RKO (cell line): ENCODE measurements at regions not wholly inside any gene's neighbourhood (a gene's known extent, or its start where the extent isn't known, plus 50 kb on each side); places are given as distances from the start of the nearest gene placed in this dataset.

Source experiments
- DNase-seq: peaks from one replicate; pipeline ENCODE4 v3.0.0-alpha.2; 2016; ENCODE audit warnings: low spot score

DNA sequence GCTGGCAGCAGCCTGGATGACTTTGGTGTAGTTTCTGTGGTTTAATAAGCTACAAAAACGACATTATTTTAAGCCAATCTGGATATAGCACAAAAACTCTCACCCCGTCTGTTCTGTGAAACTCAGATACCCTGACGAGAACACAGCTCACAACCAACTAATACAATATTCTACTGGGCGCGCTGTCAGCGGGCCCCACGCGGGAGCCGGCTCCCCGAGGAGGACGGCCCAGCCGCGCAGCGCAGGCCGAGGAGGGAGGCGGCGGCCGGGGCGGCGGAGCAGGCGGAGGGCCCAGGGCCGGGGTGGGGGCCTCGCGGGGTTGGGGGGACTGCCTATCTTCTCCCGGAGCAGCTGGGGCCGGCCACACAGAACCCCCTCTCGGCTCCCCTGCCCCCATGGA lies 87.2 kb upstream of the POU3F1 start:
- no peak for DNase-seq

DNA sequence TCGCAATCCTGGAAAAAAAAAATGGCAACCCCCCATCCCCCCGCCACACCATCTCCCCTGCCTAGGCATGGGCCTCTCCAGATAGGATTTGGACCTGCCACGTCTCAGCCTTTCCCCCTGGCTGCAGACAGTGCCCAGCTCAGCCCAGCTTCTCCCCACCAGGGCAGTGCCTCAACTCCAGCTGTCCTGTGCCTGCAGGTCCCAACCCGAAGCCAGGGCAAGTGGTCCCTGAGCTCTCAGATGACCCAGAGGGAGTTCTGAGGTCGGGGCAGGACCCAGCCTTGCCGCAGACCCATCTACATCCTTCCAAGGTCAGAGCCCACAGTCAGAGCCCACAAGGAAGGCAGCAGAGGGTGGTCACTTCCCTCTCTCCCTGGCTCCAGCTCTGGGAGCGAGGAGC lies 86.7 kb upstream of the POU3F1 start:
- no peak for DNase-seq

DNA sequence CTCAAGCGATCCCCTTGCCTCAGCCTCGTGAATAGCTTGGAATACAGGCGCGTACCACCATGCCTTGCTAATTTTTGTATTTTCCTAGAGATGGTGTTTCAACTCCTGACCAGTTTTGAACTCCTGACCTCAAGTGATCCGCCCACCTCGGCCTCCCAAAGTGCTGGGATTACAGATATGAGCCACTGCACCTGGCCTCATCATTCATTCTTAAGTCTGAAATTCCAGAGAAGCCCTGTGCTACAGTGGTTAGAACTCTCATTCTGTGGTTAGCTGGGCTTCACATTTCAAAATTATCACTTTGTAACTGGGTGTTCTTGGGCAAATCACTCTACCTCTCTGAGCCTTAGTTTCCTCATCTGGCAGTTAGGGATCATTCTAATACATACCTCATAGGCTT lies 86.1 kb upstream of the POU3F1 start:
- DNase-seq: no peak

DNA sequence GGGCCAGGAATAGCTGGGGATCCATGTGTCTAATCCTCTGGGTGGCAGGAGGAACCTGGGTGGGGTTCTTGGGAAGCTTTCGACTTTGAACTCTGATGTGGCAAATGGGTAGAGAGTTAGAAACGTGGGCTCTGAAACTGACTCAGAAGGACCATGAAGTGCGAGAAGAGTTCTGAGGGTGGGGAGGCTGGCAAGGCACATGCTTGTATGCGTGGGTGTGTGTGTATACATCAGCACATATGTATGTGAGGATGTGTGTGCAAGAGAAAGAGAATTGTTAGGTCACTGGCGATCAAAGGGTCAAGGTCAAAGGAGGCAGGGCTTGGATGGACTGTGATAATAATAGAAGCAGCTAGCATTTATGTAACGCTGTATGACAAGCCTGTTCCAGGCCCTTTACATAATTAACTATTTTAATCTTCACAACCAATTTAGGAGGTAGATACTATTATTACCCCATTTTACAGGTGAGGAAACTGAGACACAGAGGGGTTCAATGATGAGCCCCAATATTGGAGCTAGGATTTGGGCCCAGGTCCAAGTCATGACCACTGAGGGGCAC lies 84.5 kb upstream of the POU3F1 start:
- peak; percentile 22 for DNase-seq

DNA sequence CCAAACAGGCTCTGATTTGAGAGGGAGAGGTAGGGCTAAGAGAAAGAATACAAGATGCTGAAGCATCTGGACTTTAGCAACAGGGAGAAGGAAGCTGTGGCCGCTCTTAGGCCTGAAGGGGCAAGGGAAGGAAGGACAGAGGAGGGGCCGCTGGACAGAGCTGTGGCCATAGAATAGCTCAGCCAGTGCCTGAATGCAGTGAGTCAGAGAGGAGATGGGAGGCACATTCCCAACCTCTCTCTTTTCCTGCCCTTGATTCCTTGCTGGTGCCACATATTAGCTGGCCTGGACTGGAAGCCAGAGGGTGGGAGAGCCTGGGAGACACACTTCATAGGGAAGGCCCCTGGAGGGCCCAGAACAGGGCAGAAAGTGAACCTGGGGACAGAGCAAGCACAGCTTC lies 83.4 kb upstream of the POU3F1 start:
- no peak for DNase-seq

DNA sequence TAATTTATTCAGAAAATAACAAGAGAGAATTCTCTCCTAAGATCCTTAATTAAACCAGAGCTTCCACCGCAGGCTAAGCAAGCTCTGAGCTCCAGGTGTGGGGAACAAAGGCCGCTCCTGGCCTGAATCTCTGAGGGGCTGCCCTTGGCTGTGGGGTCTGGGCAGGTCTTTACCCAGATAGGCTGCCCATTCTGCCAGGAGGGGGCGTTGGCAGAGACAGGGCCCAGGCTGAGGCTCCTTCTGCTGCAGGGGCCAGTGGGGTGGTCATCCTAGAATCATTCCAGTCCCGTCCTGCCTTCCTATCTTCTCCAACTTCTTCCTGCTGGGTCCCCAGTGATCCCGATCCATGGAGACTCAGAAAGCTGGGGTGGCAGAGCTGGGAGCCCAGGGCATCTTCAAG lies 82.9 kb upstream of the POU3F1 start:
- no peak for DNase-seq

DNA sequence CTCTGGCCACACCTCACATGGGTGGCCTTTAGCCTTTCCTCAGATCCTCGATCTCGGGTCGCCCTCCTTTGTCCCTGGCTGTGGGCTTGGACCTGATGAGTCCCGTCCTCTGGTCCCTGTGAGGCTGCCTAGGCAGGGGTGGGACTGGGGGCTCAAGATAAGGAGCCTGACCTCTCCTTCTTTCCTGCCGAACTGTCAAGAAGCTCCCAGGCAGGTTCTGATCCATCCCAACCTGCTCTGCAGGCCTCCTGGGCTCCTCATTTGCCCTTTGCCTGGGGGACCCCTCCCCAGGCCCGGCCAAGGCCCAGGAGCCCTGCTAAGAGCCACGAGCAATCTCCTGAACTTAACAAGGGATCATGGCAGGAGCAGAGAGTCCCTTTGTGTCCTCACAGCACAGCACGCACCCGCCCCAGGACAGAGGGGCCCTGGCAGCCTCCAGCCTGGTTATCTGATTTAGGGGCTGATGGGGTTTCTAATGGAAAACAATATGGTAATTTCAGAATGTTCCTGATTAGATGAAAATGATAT lies 82.4 kb upstream of the POU3F1 start:
- no peak for DNase-seq

DNA sequence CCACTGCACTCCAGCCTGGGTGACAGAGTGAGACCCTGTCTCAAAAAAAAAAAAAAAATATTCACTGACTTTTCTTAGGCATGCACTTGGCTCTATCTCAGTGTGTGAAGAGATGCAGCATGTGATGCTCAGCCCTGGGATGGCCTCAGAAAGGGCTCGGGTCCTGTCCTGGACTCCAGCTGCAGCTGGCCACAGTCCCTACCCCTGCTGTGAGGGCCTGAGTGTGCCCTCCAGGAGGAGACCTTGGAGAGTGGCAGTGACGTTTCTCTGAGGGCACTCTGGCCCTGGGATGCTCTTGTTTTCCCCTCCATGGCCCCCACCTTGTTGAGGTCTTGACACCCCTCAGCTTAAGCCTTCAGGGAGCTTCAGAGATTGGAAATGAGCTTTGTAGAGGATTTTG lies 81.9 kb upstream of the POU3F1 start:
- DNase-seq: no peak

DNA sequence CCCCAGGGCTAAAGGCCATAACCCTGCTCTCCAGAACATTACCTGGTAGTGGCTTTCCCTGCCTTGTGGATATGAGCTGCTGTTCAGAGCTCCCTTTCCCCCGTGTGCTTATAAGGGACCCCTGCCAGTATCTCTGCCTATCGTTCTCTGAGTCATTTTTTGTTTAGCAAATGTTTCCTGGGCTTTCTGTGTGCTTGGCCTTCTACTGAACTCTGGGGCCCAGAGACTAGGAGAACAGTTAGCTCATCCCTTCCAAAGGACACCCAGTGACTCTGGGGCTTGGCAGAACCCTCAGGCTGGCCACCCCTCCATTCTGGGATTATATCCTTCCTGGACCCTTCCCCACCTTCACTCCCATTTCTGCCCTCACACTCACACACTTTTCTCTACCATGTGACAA lies 80.8 kb upstream of the POU3F1 start:
- DNase-seq: no peak

DNA sequence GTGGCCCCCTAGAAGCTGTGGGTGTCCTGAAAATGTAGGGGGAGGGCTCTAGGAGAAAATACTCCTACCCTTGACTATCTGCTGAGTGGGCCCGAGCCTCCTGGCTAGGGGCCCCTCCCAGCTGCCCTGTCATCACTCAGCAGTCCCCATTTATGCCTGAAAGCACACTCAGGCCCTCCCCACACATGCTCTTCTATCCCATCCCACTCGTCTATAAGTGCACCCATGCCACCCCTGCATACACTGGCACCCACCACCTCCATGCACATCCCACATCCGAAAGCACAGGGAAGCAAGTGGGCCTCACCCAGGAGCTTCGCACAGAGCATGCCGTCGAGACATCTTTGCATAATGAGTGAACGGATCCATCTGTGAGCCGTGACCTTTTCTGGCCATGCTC lies 80.4 kb upstream of the POU3F1 start:
- DNase-seq: no peak

DNA sequence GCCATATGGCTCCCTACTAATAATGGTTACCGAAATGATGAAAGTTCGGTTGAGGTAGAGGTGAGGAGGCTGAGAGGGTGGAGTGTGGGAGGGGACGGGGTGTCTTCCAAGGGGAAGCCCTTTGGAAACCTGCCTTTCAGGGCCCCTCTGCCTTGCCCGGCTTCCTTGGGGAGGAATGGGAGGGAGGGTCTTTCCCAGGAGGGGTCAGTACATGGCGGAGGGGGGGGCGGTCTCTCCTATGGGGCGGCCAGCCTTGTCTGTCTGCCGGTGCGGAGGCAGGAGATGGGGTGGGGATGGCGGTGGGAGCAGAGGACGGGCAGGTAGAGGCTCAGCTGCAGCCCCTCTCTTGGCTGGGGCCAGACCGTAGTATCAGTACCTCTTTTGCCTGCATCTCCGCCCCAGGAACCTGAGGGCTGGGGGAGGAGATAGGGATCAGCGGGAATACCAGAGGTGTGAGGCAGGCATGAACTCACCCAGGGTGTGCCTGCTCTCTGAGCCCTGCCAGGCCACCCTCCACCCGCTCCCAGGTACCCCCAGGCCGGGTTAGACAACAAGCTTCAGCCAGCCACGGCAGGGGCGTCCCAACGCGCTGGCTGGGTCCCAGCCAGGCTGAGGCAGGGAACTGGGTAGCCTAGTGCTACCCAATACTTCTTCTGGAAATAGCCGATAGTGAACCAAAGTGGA lies 79.4 kb upstream of the POU3F1 start:
- no peak for DNase-seq

DNA sequence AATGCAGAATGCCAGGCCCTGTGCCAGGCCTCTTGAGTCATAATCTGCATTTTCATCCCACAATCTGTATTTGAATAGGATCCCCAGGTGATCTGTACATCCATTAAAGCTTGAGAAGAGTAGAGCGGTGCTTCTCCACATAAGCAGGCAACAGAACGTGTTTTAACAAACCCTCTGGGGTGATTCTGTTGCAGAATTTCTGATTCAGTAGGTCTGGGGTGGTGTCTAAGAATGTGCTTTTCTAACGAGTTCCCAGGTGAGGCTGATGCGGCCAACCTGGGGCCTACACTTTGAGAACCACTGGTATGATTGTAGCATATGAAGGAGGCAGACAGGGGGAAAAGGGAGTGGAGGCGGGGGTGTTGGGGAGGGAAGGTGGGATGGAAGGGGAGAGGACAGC lies 78.4 kb upstream of the POU3F1 start:
- DNase-seq: no peak

DNA sequence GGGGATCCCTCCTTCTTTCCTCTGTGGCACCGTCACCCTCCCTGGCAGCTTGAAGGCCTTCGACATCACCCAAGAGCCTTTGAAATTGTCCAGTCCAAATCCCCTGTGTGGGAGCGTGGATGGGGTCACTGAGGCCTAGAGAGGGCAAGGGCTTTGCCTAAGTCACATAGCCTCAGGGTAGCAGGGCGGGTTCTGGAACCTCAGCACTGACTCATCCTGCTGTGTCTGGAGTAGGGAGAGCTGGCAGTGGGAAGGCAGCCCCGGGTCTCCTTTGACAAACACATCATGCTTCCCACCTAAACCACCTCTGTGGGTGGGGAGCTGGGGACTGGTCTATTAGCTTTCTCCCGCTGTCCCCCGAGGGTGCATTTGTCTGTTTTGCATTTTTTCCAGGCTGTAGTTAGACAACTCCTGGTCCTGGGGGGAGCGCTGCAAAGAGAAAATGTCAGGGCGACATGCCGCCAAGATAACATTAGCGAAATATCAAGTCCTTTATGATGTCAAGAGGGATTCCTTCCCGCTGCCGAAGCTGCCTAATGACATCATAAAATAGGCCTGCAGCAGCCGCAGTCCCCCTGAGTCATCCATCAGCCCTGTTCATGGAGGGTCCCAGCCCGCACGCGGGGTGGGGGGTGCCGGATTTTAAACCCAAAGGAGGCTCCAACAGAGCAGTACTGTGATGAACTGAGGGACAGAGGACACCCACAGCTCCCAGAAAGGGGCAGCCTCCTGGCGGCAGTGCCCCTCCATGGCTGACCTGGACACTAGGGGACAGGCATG lies 77.0 kb upstream of the POU3F1 start:
- peak; percentile 6 for DNase-seq

DNA sequence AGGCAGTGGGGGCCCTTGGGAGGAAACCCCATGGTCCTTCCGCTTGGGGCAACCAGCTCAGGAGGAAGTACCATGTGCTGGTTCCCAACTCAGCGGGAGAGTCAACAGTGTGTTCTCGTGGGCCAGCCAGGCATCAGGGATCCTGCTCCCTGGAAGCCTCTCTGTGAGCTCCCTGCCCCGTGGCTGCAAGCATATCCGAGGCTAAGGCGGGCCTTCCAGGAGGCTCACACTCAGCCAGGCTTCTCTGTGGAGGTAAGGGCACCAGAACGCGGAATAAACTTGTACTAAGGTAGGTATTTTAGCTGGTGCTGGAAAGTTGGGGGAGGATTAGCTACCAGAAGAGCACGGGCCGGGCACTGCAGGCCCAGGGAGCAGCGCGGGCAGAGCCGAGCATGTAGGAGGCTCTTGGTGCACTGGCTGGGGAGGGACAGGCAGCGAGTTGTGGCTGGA lies 74.7 kb upstream of the POU3F1 start:
- no peak for DNase-seq

DNA sequence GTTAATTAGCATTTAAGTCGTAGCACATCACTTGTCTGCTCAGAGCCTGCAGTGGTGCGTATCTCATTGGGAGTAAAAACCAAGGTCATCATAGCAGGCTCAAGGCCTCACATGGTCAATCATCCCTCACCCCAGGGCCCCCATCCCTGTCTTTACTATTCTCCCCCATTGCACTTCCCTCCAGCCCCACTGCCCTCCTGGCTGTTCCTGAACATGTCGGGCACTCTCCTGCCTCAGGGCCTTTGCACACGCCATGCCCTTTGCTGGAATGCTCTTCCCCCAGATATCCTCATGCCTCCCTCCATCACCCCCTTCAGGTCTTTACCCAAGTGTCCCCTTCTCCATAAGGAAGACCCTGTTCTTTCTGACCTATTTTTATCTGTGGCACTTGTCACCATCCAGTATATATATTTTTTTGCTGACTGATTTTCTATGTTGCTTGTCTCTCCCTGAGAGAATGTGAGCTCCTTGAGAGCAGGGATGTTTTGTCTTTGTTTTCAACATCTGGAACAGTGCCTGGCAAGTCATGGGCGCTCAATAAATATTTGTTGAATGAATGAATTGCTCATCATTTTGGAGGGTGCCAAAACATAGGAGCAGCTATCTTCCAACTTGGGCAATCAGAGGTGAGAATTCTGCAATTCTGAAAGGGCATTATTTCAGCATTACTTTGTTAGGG lies 74.1 kb upstream of the POU3F1 start:
- DNase-seq: no peak

DNA sequence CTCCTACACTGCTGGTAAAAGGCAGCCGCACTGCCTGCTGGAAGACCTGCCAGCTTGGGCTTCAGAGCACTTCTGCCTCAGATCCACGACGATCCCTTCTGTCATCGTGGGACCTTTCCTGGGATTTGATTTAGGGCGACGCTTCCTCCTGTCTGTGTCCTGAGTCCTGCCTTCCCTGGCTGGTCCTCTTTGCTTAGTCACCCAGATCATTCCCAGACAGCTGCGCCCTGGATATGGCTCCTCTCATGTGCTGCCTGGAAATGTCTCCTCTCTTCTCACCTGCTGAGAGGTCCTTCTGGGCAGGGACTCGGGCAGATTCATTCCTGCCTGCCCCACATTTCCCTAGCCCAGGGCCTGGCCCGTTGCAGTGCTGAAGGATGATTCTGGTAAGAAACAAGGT lies 72.4 kb upstream of the POU3F1 start:
- no peak for DNase-seq

DNA sequence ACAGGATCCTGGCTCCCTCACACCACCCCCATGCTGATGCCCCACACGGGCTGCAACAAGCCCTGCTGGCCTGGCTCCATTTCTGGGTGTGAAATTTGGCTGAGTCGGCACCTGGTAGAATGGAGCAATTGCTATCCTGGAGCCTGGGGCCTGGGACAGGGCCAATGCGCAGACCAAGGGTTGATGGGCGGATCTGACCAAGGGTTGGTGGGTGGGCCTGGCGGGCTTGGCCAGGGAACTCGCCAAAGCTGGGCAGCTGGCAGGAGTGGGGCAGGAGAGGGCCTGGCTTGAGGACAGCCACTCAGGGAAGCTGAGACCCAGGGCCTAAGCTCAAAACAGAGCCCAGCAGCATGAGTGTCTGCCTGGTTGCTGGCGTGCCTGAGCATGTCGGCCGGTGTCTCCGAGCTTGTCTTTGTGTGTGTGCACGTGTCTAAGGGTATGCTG lies 70.9 kb upstream of the POU3F1 start:
- DNase-seq: no peak

DNA sequence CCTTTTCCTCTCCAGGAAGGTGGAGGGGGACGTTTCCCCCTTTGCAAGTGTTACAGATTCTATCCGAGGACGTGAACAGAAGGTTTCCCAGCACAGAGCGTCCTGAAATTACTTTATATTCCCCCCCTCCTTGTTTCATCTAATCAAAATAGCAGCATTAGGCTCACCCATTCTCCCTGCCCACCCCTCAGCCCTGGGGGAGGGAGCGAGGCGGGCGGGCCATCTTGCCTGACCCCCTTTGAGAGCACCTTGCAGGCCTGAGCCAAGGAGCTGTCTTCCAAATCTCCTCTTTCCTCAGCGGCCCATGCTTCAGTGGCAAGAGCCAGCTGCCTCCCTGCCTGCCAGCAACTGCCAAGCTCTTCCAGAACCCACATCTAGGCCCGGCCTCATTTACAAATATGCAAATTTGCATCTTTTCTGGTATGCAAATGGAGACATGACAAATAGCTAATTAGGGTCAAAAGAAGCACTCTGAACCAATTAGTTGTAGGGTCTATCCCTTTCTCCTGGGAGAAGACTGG lies 69.1 kb upstream of the POU3F1 start:
- no peak for DNase-seq

DNA sequence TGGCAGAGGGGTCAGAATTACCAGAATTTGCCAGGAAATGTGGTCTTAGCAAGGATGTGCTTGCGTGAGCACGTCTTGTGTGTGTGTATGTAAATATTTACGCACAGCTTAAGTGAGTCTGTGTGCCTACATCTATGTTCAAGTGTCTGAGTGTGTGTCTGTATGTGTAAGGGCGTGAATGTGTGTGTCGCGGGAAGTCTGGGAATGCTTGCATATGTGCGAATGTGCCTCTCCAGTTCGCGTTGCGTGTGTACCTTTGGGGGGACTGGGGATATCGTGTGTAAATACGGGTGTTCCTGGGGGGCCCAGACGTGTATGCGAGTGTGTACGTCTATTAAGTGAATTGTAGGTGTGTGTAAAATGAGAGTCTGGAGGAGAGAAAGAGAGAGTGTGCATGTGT lies 68.6 kb upstream of the POU3F1 start:
- no peak for DNase-seq

DNA sequence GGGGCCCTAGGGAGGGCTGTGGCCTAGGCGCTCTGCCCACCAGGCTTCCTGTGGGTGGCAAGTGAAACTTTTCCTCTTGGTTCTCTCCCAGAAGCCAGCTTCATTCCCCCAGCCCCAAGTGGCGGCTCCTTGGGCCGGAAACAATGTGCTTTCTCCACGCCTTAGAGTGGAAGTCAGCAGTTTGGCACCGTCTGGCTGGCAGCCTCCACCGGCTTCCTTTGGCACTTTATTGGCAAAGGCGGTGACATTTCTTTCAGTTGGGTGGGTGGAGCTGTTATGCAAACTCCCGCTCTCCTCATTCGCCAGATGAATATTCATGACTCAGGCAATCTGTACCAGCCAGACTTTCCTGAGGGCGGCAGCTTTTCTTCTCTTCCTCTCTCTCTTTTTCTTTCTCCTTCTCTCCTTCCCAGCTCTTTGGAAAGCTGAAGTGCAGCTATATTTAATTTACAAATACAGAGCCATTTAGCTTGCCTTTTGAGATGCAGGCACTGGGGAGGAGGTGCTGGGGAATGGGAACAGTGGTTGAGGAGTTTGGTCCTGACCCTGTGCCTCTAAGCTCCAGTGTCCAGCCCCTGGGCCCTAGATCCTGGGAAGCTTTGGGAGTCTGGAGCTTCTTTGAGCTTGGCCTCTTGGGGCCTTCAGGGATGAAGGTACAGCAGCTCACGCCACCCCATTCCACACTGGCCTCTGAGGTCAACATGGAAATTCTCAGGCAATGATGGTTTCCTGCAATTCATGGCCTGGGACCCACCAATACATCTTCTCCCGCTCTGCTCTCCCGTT lies 67.8 kb upstream of the POU3F1 start:
- DNase-seq: no peak

DNA sequence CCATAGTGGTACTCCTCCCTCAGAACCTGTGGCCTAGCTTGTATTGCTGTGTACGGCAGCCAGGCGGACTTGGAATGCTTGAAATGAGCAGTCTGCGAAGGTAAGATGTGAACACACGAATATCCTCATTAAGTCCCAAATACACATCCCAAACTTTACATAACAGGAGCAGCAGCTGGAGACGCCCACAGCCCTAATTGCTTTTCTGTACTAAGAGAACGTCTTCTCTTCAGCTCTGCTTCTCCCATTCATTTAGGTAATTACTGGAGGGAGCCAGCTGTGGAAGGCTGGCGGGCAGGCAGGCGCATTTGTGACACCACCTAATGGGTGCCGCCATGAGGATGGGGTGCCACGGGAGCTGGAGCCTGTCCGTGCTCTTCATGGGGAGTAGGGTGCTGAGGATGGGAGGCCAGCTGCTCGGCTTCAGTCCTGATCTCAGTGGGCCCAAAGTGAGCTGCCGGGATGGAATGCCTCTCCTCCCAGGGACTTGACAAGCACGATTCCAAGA lies 66.6 kb upstream of the POU3F1 start:
- DNase-seq: no peak
